ENCODE measurements at regions not wholly inside any gene's neighbourhood (a gene's known extent, or its start where the extent isn't known, plus 50 kb on each side); places are given as distances from the start of the nearest gene placed in this dataset.

DNA sequence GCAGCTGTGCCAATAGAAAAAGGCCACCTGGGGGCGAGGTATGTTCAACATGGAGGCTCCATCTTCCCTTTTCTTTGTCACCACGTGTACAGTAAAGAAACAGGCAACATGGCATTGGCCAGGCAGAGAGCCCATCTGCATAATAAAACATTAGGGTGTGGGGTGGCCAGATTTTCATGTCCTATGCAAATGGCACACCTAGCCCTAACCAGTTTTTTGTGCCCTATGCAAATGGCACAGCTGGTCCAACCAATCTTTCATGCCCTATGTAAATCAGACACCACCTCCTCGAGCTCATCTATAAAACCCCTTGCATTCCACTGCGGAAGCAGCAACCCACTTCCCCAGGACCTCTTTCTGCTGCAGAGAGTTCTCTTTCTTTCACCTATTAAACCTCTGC, 149.1 kb upstream of the RGS6 start:
- TF ChIP-seq, protein P1, sequence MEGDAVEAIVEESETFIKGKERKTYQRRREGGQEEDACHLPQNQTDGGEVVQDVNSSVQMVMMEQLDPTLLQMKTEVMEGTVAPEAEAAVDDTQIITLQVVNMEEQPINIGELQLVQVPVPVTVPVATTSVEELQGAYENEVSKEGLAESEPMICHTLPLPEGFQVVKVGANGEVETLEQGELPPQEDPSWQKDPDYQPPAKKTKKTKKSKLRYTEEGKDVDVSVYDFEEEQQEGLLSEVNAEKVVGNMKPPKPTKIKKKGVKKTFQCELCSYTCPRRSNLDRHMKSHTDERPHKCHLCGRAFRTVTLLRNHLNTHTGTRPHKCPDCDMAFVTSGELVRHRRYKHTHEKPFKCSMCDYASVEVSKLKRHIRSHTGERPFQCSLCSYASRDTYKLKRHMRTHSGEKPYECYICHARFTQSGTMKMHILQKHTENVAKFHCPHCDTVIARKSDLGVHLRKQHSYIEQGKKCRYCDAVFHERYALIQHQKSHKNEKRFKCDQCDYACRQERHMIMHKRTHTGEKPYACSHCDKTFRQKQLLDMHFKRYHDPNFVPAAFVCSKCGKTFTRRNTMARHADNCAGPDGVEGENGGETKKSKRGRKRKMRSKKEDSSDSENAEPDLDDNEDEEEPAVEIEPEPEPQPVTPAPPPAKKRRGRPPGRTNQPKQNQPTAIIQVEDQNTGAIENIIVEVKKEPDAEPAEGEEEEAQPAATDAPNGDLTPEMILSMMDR (IDR thresholded peaks at IDR 0.05; ENCODE audit: low read length): no peak
- TF ChIP-seq EZH2 (IDR thresholded peaks at IDR 0.05; ENCODE audit: borderline replicate concordance, low read length): no peak

Measured in OCI-LY1 (cell line).